ENCODE measurements at regions not wholly inside any gene's neighbourhood (a gene's known extent, or its start where the extent isn't known, plus 50 kb on each side); places are given as distances from the start of the nearest gene placed in this dataset.
A peak's percentile ranks its signal among the peaks of the same experiment; 100 is the strongest.

GRCh38 chr5:77948476-77948875 is 172.3 kb upstream of the TBCA start:
- H3K9me3 Mint-ChIP-seq = no peaks in the 10 kb centered on the region
- H3K4me1 Mint-ChIP-seq (ENCODE audit: low read depth) = no peaks in the 10 kb centered on the region
- no peak overlapping the region for H3K27ac Mint-ChIP-seq
- ATAC-seq (no peak), DNase-seq (no peak)
- no peaks in the 10 kb centered on the region for H3K36me3 Mint-ChIP-seq (ENCODE audit: low read depth)
- no peak overlapping the region for H3K4me3 Mint-ChIP-seq
- TF ChIP-seq CTCF (IDR thresholded peaks at IDR 0.05) = no peak
- POLR2A ChIA-PET = no interaction called here
- intact Hi-C loops (cut with micrococcal nuclease) = no loop called here
- peaks cover 10% of the 10 kb centered on the region for H3K27me3 Mint-ChIP-seq
- CTCF ChIA-PET = no interaction called here

GRCh38 chr5:77947041-77947428 is 170.9 kb upstream of the TBCA start:
- Mint-ChIP-seq H3K9me3 (no peaks in the 10 kb centered on the region), H3K4me1 (ENCODE audit: low read depth) (no peaks in the 10 kb centered on the region), H3K27ac (no peak overlapping the region), H3K27me3 (peaks cover 12% of the 10 kb centered on the region), H3K36me3 (ENCODE audit: low read depth) (no peaks in the 10 kb centered on the region), H3K4me3 (no peak overlapping the region)
- DNase-seq (no peak), ATAC-seq (no peak)
- POLR2A ChIA-PET = no interaction called here
- intact Hi-C loops (cut with micrococcal nuclease) = no loop called here
- TF ChIP-seq CTCF (IDR thresholded peaks at IDR 0.05) = no peak
- CTCF ChIA-PET = no interaction called here

GRCh38 chr5:77946381-77947040 is 170.4 kb upstream of the TBCA start:
- H3K9me3 Mint-ChIP-seq = no peaks in the 10 kb centered on the region
- CTCF ChIA-PET = interaction anchor here (1.1 kb wide), 1 partner anchor 8 kb away, joined by 3 read pairs; no protein-coding TSS in a partner anchor
- H3K27me3 Mint-ChIP-seq = peaks cover 15% of the 10 kb centered on the region
- intact Hi-C loops (cut with micrococcal nuclease) = no loop called here
- H3K27ac Mint-ChIP-seq = no peak overlapping the region
- no peak for TF ChIP-seq CTCF (IDR thresholded peaks at IDR 0.05)
- ATAC-seq (no peak), DNase-seq (no peak)
- no peaks in the 10 kb centered on the region for H3K4me1 Mint-ChIP-seq (ENCODE audit: low read depth)
- no peaks in the 10 kb centered on the region for H3K36me3 Mint-ChIP-seq (ENCODE audit: low read depth)
- POLR2A ChIA-PET = no interaction called here
- no peak overlapping the region for H3K4me3 Mint-ChIP-seq

GRCh38 chr5:77945874-77946273 is 169.7 kb upstream of the TBCA start:
- Mint-ChIP-seq H3K27me3 (peaks cover 18% of the 10 kb centered on the region), H3K4me3 (no peak overlapping the region), H3K4me1 (ENCODE audit: low read depth) (no peaks in the 10 kb centered on the region), H3K27ac (no peak overlapping the region), H3K36me3 (ENCODE audit: low read depth) (no peaks in the 10 kb centered on the region), H3K9me3 (no peaks in the 10 kb centered on the region)
- intact Hi-C loops (cut with micrococcal nuclease) = no loop called here
- no peak for TF ChIP-seq CTCF (IDR thresholded peaks at IDR 0.05)
- ChIA-PET CTCF (interaction anchor here (1.1 kb wide), 1 partner anchor 9 kb away, joined by 3 read pairs; no protein-coding TSS in a partner anchor), POLR2A (interaction anchor here (0.8 kb wide), 1 partner anchor 21 kb away, joined by 3 read pairs; no protein-coding TSS in a partner anchor)
- DNase-seq (no peak), ATAC-seq (no peak)

GRCh38 chr5:77944757-77945340 is 168.7 kb upstream of the TBCA start:
- ChIA-PET POLR2A (interaction anchor here (0.8 kb wide), 1 partner anchor 20 kb away, joined by 3 read pairs; no protein-coding TSS in a partner anchor), CTCF (no interaction called here)
- H3K4me3 Mint-ChIP-seq = no peak overlapping the region
- H3K27me3 Mint-ChIP-seq = peaks cover 19% of the 10 kb centered on the region
- H3K4me1 Mint-ChIP-seq (ENCODE audit: low read depth) = no peaks in the 10 kb centered on the region
- peak; percentile 51 for TF ChIP-seq CTCF (IDR thresholded peaks at IDR 0.05)
- no peaks in the 10 kb centered on the region for H3K36me3 Mint-ChIP-seq (ENCODE audit: low read depth)
- H3K9me3 Mint-ChIP-seq = no peaks in the 10 kb centered on the region
- no peak for DNase-seq
- no peak for ATAC-seq
- intact Hi-C loops (cut with micrococcal nuclease) = no loop called here
- no peak overlapping the region for H3K27ac Mint-ChIP-seq

Measured in activated CD8-positive, alpha-beta T cell treated with anti-CD3 and anti-CD28 coated beads for 36 hours (primary cell).